ENCODE measurements at regions not wholly inside any gene's neighbourhood (a gene's known extent, or its start where the extent isn't known, plus 50 kb on each side); places are given as distances from the start of the nearest gene placed in this dataset.

DNA sequence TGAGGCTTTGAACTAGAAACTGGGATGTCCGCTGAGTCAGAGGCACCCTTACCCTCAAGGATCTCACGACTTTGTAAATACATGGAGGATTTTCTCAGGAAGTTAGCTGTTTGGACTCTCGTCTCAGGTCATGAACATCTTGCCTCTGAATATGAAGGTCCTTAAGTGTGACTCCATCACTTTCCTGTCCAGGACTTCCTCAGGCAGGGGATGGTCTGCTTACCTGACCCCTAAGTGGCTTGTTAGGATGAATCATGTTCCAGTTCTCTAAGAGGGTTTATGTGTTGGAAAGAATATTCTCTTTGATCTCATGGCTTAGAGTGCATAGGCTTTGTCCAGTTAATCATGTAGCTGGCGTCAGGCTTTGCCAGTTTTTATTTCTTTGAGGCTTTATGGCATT lies 511.7 kb upstream of the KLF4 start:
- Mint-ChIP-seq H3K4me3 (no peak overlapping the region), H3K36me3 (ENCODE audit: low read depth) (no peaks in the 10 kb centered on the region), H3K27me3 (ENCODE audit: low read depth) (peaks cover 26% of the 10 kb centered on the region), H3K4me1 (no peaks in the 10 kb centered on the region), H3K9me3 (no peaks in the 10 kb centered on the region), H3K27ac (ENCODE audit: unreplicated experiment) (no peak overlapping the region)
- no peak for DNase-seq (ENCODE audit: low read depth, low spot score)
- TF ChIP-seq, protein P1, sequence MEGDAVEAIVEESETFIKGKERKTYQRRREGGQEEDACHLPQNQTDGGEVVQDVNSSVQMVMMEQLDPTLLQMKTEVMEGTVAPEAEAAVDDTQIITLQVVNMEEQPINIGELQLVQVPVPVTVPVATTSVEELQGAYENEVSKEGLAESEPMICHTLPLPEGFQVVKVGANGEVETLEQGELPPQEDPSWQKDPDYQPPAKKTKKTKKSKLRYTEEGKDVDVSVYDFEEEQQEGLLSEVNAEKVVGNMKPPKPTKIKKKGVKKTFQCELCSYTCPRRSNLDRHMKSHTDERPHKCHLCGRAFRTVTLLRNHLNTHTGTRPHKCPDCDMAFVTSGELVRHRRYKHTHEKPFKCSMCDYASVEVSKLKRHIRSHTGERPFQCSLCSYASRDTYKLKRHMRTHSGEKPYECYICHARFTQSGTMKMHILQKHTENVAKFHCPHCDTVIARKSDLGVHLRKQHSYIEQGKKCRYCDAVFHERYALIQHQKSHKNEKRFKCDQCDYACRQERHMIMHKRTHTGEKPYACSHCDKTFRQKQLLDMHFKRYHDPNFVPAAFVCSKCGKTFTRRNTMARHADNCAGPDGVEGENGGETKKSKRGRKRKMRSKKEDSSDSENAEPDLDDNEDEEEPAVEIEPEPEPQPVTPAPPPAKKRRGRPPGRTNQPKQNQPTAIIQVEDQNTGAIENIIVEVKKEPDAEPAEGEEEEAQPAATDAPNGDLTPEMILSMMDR (conservative IDR thresholded peaks at IDR 0.05): no peak

- Mint-ChIP-seq H3K9me3 (no peaks in the 10 kb centered on the region), H3K27me3 (ENCODE audit: low read depth) (peaks cover 21% of the 10 kb centered on the region), H3K36me3 (ENCODE audit: low read depth) (no peaks in the 10 kb centered on the region), H3K4me3 (no peak overlapping the region), H3K27ac (ENCODE audit: unreplicated experiment) (no peak overlapping the region), H3K4me1 (no peaks in the 10 kb centered on the region)
- TF ChIP-seq, protein P1 (conservative IDR thresholded peaks at IDR 0.05): no peak
- DNase-seq (ENCODE audit: low read depth, low spot score): no peak
Observed at GRCh38 chr9:107999890-108000289, 510.3 kb upstream of the KLF4 start.

DNA sequence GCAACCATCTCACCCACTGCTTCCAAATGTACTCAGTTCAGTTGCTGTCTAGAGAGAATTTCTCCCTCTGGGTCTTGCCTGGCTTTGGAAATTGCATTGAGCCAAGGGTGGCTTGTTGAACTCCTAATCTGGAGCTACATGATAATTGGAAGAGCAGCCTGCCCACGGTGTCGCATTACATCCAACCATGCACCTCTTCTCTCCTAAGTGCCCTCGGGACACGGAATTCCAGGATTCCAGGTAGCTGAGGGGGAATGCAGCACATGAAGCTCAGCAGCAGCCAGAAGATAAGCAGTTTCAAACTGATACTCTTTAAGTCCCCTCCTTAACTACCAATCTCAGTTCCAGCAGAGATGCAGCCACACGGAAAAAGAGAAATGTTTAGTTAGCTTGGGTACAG lies 509.4 kb upstream of the KLF4 start:
- Mint-ChIP-seq H3K4me1 (no peaks in the 10 kb centered on the region), H3K27me3 (ENCODE audit: low read depth) (peaks cover 21% of the 10 kb centered on the region), H3K27ac (ENCODE audit: unreplicated experiment) (no peak overlapping the region), H3K9me3 (no peaks in the 10 kb centered on the region), H3K36me3 (ENCODE audit: low read depth) (no peaks in the 10 kb centered on the region), H3K4me3 (no peak overlapping the region)
- no peak for DNase-seq (ENCODE audit: low read depth, low spot score)
- TF ChIP-seq, protein P1 (conservative IDR thresholded peaks at IDR 0.05): no peak

GRCh38 chr9:107994648-107995047 lies 505.1 kb upstream of the KLF4 start:
- H3K36me3 Mint-ChIP-seq (ENCODE audit: low read depth): no peaks in the 10 kb centered on the region
- H3K27ac Mint-ChIP-seq (ENCODE audit: unreplicated experiment): no peak overlapping the region
- H3K27me3 Mint-ChIP-seq (ENCODE audit: low read depth): peaks cover 7% of the 10 kb centered on the region
- H3K4me3 Mint-ChIP-seq: no peak overlapping the region
- no peaks in the 10 kb centered on the region for H3K4me1 Mint-ChIP-seq
- no peak for DNase-seq (ENCODE audit: low read depth, low spot score)
- TF ChIP-seq, protein P1 (conservative IDR thresholded peaks at IDR 0.05): no peak
- H3K9me3 Mint-ChIP-seq: no peaks in the 10 kb centered on the region

DNA sequence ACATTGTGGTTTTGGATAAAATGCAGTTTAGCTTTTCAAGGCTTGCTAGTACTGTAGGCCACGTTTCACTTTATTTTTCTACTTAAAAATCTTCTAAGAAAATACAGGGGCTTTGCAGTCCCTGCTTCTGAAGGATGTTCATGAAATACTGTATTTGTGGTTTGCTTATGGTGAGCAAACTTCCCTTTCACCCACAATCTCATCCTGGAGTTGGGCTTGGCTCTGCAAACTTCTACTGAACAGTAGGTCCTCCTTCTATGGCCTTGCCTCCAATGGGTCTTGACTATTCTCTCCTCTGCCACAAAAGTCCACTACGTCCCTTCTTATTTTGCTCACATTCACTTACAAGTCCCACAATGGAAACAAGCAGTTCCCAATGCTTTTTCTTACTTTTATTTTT lies 502.7 kb upstream of the KLF4 start:
- TF ChIP-seq, protein P1 (conservative IDR thresholded peaks at IDR 0.05): no peak
- DNase-seq (ENCODE audit: low read depth, low spot score): no peak
- no peak overlapping the region for H3K27ac Mint-ChIP-seq (ENCODE audit: unreplicated experiment)
- H3K9me3 Mint-ChIP-seq: no peaks in the 10 kb centered on the region
- H3K36me3 Mint-ChIP-seq (ENCODE audit: low read depth): no peaks in the 10 kb centered on the region
- no peaks in the 10 kb centered on the region for H3K4me1 Mint-ChIP-seq
- no peak overlapping the region for H3K4me3 Mint-ChIP-seq
- H3K27me3 Mint-ChIP-seq (ENCODE audit: low read depth): peaks cover 2% of the 10 kb centered on the region

DNA sequence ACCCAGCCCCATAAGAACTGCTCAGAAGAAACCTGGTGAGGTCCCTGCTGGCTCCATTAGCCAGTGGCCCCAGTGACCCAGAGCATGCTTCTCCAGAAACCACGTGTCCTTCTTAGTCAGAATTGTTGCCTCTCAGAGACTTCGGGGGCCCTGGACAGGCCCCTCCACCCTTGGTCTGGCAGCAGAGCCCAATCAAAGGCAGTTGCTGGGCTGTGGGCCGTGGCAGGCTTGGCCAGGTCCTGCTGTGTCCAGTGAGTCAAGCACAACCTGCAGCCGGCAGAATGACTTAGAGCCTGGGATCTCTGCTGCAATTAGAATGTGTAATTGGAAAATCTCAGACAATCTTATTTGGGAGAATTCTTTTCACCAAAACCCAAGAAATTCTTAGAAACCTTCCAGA lies 502.0 kb upstream of the KLF4 start:
- TF ChIP-seq, protein P1 (conservative IDR thresholded peaks at IDR 0.05): no peak
- no peak overlapping the region for H3K27ac Mint-ChIP-seq (ENCODE audit: unreplicated experiment)
- no peak for DNase-seq (ENCODE audit: low read depth, low spot score)
- no peak overlapping the region for H3K4me3 Mint-ChIP-seq
- no peaks in the 10 kb centered on the region for H3K4me1 Mint-ChIP-seq
- no peaks in the 10 kb centered on the region for H3K9me3 Mint-ChIP-seq
- no peaks in the 10 kb centered on the region for H3K36me3 Mint-ChIP-seq (ENCODE audit: low read depth)
- peaks cover 2% of the 10 kb centered on the region for H3K27me3 Mint-ChIP-seq (ENCODE audit: low read depth)

Measured in neural crest cell (in vitro differentiated cells).